ENCODE measurements at regions not wholly inside any gene's neighbourhood (a gene's known extent, or its start where the extent isn't known, plus 50 kb on each side); places are given as distances from the start of the nearest gene placed in this dataset.
"Not testable (repeated sequence)": the region's sequence is repeated elsewhere in the genome, so short reads cannot be mapped to it uniquely, and the experiment has no call there.

- DNase-seq = no peak
Measured at GRCh38 chr13:19123502-19123901, 58.1 kb downstream of the TUBA3C start.

DNA sequence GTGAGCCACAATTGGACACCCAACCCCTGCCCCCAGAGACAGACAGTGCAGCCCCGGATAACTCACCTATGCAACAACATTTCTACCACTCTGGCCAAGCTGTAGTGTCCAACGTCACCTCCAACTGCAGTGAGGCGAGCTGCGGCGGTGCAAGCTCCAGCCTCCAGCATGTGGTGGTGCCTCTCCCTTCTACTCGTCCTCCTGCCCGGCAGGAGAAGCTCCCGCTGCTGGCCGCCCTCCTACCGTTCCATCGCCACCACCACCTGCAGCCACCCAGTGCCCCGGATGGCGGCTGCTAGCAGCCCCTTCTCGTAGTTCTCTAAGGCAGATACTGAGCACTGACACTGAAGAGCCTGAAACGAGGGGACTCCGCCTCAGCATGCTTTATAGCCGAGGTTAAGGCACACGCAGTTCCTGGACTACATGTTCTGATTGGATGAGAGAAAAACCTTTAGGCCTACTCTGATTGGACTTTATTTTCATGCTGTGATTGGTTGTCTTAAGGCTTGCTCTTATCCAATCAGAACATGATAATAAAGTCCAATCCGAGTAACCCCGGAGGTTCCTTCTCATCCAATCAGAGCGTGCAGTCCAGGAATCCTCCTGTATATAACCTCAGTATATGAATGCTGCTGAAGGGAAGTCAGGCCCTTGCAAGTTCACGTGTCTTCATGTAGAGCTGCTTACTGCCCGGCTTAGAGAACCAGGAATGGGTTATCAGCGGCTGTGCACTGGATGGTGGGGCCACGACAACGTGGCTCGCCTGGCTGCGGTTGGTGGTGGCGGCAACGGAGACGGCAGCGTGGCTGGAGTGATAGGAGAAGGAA, 63.5 kb downstream of the TUBA3C start:
- DNase-seq = no peak

DNA sequence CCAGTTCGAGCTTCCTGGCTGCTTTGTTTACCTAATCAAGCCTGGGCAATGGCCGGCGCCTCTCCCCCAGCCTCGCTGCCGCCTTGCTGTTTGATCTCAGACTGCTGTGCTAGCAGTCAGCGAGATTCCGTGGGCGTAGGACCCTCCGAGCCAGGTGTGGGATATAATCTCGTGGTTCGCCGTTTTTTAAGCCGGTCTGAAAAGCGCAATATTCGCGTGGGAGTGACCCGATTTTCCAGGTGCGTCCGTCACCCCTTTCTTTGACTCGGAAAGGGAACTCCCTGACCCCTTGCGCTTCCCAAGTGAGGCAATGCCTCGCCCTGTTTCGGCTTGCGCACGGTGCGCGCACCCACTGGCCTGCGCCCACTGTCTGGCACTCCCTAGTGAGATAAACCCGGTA, 72.4 kb downstream of the TUBA3C start:
- not testable (repeated sequence) for DNase-seq

DNA sequence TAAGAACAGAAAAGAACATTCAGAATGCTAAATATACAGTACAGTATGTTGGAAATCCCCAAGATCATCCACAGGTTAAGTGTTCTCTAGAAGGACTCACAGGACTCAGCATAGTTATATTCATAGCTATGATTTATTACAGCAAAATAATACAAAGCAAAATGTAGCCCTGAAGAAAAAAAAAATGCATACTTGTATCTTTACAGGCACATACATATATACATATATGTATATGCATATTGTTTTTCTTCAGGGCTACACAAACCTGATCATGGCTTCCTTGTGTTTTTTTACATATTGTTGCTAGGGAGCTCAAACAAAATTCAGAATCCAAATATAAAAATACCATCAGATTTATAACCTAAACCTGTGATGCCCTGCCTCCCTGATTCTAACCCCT, 78.5 kb downstream of the TUBA3C start:
- no peak for DNase-seq

DNA sequence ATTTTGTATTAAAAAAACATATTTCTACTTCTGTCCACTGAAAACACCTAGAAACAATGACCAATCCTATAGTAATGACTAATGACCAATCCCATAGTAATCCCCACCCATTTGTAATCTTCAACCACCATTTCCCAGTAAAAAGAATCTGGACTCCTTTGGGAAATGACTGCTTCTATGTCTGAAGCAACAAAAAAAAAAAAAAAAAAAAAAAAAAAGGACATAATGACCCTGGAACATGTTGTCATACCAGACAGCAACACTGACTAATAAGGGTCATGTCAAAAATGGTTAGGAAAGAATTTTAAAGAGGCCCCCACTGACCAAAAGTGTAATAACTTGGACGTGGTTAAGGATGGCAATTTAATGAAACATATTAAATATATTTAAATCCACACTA, 88.3 kb downstream of the TUBA3C start:
- DNase-seq = no peak

DNA sequence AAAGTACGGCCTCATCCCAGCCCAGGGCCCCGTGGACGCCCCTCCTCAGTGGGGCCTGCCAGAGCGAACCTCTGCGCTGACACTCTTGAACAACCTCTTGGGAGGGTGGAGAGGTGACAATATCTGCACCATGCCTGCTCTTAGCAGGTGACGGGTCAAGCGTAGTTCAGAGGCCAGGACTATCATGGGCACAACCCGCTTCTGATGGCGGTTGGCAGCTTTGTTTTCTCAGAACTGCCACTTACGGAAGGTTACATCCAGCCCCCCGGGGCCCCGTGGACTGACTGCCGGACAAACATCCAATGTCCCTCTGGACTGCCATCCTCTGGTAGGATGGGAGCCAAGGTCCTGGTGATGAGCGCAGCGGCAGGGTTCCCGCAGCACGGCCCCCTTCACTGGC, 91.1 kb downstream of the TUBA3C start:
- no peak for DNase-seq

GRCh38 chr13:19089315-19089714, 92.3 kb downstream of the TUBA3C start:
- DNase-seq = no peak

DNA sequence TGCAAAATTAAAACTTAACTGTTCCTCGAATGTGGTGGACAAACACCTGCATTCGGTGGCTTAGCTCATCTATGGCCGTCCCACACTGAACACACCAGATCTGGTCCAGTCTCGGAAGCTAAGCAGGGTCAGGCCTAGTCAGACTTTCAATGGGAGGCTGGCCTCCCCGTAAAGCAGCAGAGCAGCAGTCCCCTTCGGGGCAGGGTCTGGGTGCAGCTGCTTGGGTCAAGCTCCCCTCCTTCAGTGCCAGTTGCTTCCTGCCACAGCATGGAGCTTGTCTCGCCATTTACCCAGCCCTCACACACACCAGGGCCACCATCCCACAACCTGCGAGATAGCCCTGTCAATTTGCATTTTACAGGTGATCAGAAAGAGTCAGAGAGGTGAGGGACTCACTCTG, 93.2 kb downstream of the TUBA3C start:
- DNase-seq = no peak

- no peak for DNase-seq
Measured at GRCh38 chr13:19085876-19086275, 95.7 kb downstream of the TUBA3C start.

- no peak for DNase-seq
Measured at GRCh38 chr13:19085258-19085657, 96.4 kb downstream of the TUBA3C start.

DNA sequence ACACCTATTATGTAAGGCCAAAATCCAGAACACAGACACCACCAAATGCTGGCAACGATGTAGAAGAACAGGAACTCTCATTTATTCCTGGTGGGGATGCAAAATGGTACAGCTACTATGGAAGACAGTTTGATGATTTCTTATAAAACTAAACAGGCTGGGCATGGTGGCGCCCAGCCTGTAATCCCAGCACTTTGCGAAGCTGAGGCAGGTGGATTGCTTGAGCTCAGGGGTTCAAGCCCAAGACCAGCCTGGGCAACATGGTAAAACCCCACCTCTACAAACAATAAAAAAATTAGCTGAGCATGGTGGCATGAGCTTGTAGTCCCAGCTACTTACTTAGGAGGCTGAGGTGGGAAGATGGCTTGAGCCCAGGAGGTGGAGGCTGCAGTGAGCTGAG, 98.3 kb downstream of the TUBA3C start:
- DNase-seq = no peak

GRCh38 chr13:19075418-19075817, 106.2 kb downstream of the TUBA3C start:
- DNase-seq = no peak

DNA sequence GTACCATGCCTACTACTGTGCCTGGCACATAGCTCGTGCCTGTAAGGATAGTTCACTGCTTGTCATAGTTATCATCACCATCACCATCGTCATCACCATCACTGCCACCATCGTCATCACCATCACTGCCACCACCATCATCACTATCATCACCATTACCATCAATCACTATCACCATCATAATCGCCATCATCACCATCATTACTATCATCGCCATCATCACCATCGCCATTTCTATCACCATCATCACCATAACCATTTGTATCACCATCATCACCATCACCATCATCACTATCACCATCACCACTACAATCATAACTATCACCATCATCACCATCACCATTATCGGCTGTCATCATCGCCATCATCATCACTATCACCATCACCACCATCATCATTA, 107.1 kb downstream of the TUBA3C start:
- DNase-seq = no peak

DNA sequence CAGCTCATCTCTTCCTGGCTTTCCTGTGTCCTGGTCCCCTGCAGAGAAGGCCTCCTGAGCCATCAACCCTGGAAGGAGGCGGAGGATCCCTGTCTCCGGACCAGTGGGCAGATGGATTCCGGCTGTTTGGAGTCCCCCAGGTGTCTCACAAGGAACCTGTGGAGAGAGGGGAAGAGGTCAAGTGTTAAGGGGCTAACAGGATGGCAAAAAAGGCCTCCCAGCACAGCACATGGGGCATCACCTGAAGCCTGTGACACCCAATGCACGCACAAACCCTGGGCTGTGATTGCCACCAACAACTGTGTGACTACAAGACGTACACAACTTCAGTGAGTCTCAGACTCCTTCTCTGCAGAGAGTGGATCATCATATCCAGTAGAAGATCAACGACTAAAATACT, 107.5 kb downstream of the TUBA3C start:
- DNase-seq = not testable (repeated sequence)

DNA sequence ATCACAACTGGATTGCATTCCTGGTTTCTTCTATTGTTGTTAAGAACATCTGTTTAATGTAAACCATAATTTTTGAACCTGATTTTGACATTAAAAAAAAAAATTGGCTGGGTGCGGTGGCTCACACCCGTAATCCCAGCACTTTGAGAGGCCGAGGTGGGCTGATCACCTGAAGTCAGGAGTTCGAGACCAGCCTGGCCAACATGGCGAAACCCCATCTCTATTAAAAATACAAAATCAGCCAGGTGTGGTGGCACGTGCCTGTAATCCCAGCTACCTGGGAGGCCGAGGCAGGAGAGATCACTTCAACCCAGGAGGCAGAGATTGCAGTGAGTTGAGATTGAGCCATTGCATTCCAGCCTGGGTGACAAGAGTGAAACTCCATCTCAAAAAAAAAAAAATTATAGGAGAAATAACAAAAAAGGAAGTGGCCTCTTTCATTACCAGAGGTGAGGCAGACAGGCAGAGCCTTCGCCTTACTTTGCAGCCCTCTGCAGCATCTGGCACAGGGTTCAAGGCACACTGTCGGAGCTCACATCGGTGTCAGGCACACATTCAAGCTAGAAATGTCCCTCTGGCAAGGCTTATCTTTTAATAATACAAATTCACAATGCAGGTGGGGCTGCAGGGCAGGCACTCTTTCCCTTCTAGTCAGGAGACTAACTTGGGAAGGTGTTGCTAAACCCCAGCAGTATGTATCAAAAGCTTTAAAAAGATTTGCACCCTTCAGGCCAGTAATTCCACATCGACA, 108.5 kb downstream of the TUBA3C start:
- not testable (repeated sequence) for DNase-seq

GRCh38 chr13:19072543-19072942, 109.1 kb downstream of the TUBA3C start:
- DNase-seq = no peak

DNA sequence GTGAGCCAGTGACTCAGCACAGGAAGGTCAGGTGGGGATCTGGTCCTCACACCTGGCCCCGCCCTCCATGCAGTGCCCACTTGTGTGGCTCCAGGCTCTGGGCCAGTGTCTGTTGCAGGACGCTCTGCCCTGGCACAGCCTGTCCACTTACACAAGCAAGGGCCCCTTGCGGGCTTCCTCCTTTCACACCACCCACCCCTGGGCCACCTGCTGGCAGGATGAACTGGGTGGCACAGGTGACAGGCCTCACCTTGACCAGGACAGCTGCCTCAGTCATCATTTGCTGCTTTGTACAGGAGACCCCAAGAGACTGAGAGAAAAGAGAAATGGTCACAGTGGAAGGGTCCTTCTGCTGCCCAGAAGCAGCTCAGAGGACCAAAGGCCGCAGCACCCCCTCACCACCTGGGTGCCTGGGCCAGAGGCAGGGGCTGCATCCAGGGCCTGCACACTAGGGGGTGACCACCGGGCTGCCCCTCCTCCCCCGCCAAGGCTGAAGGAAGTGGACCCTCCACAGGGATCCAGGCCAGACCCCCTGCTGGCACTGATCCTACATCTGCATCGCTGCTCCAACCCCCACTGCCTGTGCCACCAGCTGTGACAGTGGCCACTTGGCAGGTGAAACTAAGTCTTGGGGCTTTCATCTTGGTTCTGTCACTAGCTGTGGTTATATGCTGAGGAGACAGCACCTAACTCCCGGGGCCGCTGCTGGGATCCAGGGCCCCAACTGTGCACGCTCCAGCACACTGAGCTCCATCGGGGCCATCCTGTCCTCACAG, 110.3 kb downstream of the TUBA3C start:
- no peak for DNase-seq

DNA sequence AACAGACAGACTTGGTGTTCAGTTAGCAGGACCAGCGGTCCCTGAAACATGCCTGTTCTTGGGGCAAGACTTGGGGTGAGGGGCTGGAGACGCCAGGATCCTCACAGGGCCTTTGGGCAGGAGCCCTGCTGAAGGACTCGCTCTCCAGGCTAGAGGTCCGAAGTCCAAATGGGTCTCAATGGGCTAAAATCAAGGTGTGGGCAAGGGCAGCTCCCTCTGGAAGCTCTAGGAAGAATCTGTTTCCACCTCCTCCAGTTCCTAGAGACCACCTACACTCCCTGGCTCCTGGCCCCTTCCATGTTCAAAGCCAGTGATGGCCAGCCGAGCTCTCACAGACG, 111.3 kb downstream of the TUBA3C start:
- no peak for DNase-seq

DNA sequence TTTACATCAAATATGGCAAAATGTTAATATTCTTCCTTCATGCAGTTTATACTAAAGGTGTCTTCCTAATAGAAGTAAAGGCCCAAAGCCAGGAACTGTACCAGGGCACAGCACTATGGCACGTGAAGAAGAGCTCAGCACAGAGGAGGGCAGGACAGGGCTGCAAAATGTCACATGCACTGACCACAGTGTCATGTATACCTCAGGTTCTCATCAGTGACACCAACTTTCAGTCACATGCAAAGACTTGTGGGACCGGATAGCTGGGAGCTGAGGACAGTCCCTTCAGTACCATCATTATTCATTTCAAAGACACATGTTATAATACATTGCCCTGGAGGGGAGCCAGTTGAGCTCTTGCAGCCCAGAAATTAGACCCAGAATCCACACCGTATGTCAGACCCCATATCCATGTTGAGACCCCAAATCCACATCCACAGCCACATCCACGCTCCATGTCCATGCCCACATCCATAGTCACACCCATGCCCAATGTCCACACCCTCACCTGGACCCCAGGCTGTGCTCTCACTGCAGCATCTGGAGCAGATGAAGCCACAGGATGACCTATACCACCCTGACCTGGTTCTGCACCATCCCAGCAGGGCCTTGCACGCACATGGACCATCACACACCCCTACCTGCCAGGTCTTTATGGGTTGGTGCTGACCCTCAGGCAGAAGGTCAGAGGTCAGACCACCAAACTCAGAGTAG, 111.8 kb downstream of the TUBA3C start:
- DNase-seq = no peak

DNA sequence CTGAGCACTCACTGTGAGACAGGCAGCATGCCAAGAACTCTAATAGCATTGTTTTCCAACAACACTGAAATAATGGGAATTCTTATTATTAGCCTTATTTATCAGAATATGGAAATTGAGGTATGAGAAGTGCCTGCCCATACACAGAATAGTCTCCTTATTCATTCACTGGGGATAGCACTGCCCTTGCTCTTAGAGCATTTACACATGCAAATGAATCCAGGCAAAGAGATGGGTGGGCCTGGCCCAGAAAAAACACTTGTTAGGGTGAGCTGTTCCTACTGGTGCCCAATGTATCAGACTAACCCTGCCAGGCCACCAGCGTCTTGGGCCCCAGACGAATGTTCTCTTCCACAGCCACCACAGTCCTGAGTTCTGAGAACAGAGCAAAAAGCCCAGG, 112.9 kb downstream of the TUBA3C start:
- no peak for DNase-seq

DNA sequence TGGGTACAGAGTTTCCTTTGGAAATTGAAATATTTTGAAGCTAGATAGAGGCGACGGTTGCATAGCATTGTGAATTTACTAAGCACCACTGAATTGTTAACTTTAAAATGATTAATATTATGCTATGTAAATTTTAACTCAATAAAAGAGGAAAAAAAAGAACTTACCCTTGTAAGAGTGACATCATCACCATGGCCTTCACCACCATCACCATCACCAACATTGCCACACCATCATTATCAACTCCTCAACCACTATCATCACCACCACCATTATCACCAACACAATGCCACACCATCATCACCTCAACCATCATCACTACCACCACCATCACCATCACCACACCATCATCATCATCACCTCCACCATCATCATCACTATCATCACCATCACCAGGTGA, 113.9 kb downstream of the TUBA3C start:
- no peak for DNase-seq

DNA sequence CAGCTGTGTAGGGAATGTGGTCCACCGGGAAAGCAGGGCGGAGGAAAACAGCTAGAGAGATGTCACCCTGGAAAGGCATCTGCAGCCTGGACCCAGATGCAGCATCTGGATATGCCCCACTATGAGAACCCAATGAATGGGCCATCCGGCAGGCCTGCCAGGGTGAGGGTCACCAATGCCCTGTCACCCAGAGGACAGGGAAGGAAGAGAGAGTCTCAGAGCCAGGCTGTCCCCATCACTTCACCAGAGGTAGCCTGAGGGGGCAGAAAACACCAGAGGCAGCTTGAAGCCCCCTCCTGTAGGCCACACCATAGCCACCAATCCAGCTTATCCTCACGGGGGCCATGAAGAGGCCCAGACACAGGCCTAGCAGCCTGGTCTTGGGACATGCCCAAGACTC, 118.8 kb downstream of the TUBA3C start:
- DNase-seq = no peak

- no peak for DNase-seq
Measured at GRCh38 chr13:19062019-19062646, 119.5 kb downstream of the TUBA3C start.
